ENCODE measurements at regions not wholly inside any gene's neighbourhood (a gene's known extent, or its start where the extent isn't known, plus 50 kb on each side); places are given as distances from the start of the nearest gene placed in this dataset.

- Histone ChIP-seq H3K9ac (ENCODE audit: low read length) (no peak overlapping the region), H3F3A (ENCODE audit: low read length, unreplicated experiment) (no peaks in the 10 kb centered on the region), H3K4me3 (ENCODE audit: low read length) (no peak overlapping the region), H4K20me1 (ENCODE audit: low read length) (no peaks in the 10 kb centered on the region), H2AFZ (ENCODE audit: low read length) (no peak overlapping the region), H3K4me1 (ENCODE audit: insufficient read depth, low read length) (no peaks in the 10 kb centered on the region), H3K27me3 (ENCODE audit: low read length) (no peaks in the 10 kb centered on the region), H3K9me3 (ENCODE audit: low read length) (no peaks in the 10 kb centered on the region), H3K27ac (ENCODE audit: low read length) (no peak overlapping the region), H3K9me2 (replicated peaks; ENCODE audit: low read length) (no peaks in the 10 kb centered on the region), H3K79me2 (ENCODE audit: low read length) (no peaks in the 10 kb centered on the region), H3K4me2 (ENCODE audit: low read length) (no peak overlapping the region), H3K36me3 (ENCODE audit: low read depth, low read length) (no peaks in the 10 kb centered on the region)
- POLR2A ChIA-PET (ENCODE audit: unreplicated experiment) = no interaction called here
- intact Hi-C loops (cut with micrococcal nuclease) = no loop called here
- CTCF ChIA-PET = no interaction called here
- TF ChIP-seq EZH2 (IDR thresholded peaks at IDR 0.05; ENCODE audit: low read length, unreplicated experiment) (no peak), CTCF (conservative IDR thresholded peaks at IDR 0.05; ENCODE audit: low read depth, low read length) (no peak), EZH2phosphoT487 (IDR thresholded peaks at IDR 0.05; ENCODE audit: borderline replicate concordance, low read length) (no peak)
- ATAC-seq (no peak), DNase-seq (no peak)
- no TSS peak for BruUV-seq (replicated peaks)
Measured at GRCh38 chr10:89852872-89853271, 151.5 kb downstream of the KIF20B start.

- no TSS peak for BruUV-seq (replicated peaks)
- POLR2A ChIA-PET (ENCODE audit: unreplicated experiment) = no interaction called here
- Histone ChIP-seq H3K27ac (ENCODE audit: low read length) (no peak overlapping the region), H3K4me3 (ENCODE audit: low read length) (no peak overlapping the region), H4K20me1 (ENCODE audit: low read length) (no peaks in the 10 kb centered on the region), H3F3A (ENCODE audit: low read length, unreplicated experiment) (no peaks in the 10 kb centered on the region), H3K9me3 (ENCODE audit: low read length) (no peaks in the 10 kb centered on the region), H2AFZ (ENCODE audit: low read length) (no peak overlapping the region), H3K27me3 (ENCODE audit: low read length) (no peaks in the 10 kb centered on the region), H3K4me1 (ENCODE audit: insufficient read depth, low read length) (no peaks in the 10 kb centered on the region), H3K9ac (ENCODE audit: low read length) (no peak overlapping the region), H3K4me2 (ENCODE audit: low read length) (no peak overlapping the region), H3K36me3 (ENCODE audit: low read depth, low read length) (no peaks in the 10 kb centered on the region), H3K79me2 (ENCODE audit: low read length) (no peaks in the 10 kb centered on the region), H3K9me2 (replicated peaks; ENCODE audit: low read length) (no peaks in the 10 kb centered on the region)
- ATAC-seq (no peak), DNase-seq (no peak)
- no peak for TF ChIP-seq EZH2 (IDR thresholded peaks at IDR 0.05; ENCODE audit: low read length, unreplicated experiment)
- TF ChIP-seq EZH2phosphoT487 (IDR thresholded peaks at IDR 0.05; ENCODE audit: borderline replicate concordance, low read length) = no peak
- TF ChIP-seq CTCF (conservative IDR thresholded peaks at IDR 0.05; ENCODE audit: low read depth, low read length) = no peak
- CTCF ChIA-PET = no interaction called here
- intact Hi-C loops (cut with micrococcal nuclease) = no loop called here
Measured at GRCh38 chr10:89853781-89854191, 152.4 kb downstream of the KIF20B start.

- BruUV-seq (replicated peaks) = no TSS peak
Measured at GRCh38 chr10:89857431-89858042, 156.1 kb downstream of the KIF20B start.

More at GRCh38 chr10:89857431-89858042, 156.1 kb downstream of the KIF20B start:
- Histone ChIP-seq H2AFZ (ENCODE audit: low read length) (no peak overlapping the region), H3K36me3 (ENCODE audit: low read depth, low read length) (no peaks in the 10 kb centered on the region), H4K20me1 (ENCODE audit: low read length) (no peaks in the 10 kb centered on the region), H3K79me2 (ENCODE audit: low read length) (no peaks in the 10 kb centered on the region), H3K4me2 (ENCODE audit: low read length) (no peak overlapping the region), H3K27me3 (ENCODE audit: low read length) (no peaks in the 10 kb centered on the region), H3K9ac (ENCODE audit: low read length) (no peak overlapping the region), H3F3A (ENCODE audit: low read length, unreplicated experiment) (peaks cover 8% of the 10 kb centered on the region), H3K4me3 (ENCODE audit: low read length) (no peak overlapping the region), H3K9me2 (replicated peaks; ENCODE audit: low read length) (no peaks in the 10 kb centered on the region), H3K9me3 (ENCODE audit: low read length) (no peaks in the 10 kb centered on the region), H3K4me1 (ENCODE audit: insufficient read depth, low read length) (peaks cover 9% of the 10 kb centered on the region; the same call in 1 of the 2 replicates), H3K27ac (ENCODE audit: low read length) (no peak overlapping the region)
- TF ChIP-seq EZH2 (IDR thresholded peaks at IDR 0.05; ENCODE audit: low read length, unreplicated experiment) (no peak), EZH2phosphoT487 (IDR thresholded peaks at IDR 0.05; ENCODE audit: borderline replicate concordance, low read length) (no peak), CTCF (conservative IDR thresholded peaks at IDR 0.05; ENCODE audit: low read depth, low read length) (no peak)
- ATAC-seq (no peak), DNase-seq (no peak)
- intact Hi-C loops (cut with micrococcal nuclease) = no loop called here
- POLR2A ChIA-PET (ENCODE audit: unreplicated experiment) = no interaction called here
- CTCF ChIA-PET = no interaction called here
